ENCODE measurements at regions not wholly inside any gene's neighbourhood (a gene's known extent, or its start where the extent isn't known, plus 50 kb on each side); places are given as distances from the start of the nearest gene placed in this dataset.

DNA sequence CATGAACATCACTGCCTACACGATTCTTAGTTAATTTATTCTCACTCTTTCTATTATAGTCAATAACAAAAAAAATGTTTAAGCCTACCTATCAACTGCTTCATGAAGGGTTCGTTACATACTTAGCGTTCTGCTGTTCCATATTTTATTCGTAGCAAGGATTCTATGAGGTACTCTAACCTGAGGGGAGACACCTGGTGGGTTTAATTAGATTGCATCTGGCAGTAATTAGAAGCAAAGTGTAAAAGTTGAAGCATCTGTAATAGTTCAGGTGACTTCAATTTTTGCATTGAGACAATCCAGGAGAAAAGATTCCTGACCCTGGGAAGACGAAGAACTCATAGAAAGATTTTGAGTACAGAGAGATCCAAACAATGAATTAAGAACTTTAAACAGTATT is 1655.8 kb upstream of the TENM3 start:
- no peak overlapping the region for H3K9ac ChIP-seq (ENCODE audit: low read depth in 1 of 3, low read length in 3 of 3)
- H3K4me1 ChIP-seq (ENCODE audit: control insufficient read depth in 3 of 3, insufficient read depth in 3 of 3, low read length in 3 of 3), result no peaks in the 10 kb centered on the region
- no peak overlapping the region for H3K27ac ChIP-seq (ENCODE audit: low read depth, low read length)
- H3K36me3 ChIP-seq (ENCODE audit: control insufficient read depth in 3 of 3, insufficient read depth in 3 of 3, low read length in 3 of 3), result no peaks in the 10 kb centered on the region
- no peaks in the 10 kb centered on the region for H3K9me3 ChIP-seq (ENCODE audit: control insufficient read depth in 3 of 3, low read length in 3 of 3)
- H3K4me3 ChIP-seq (ENCODE audit: low read length in 3 of 3), result no peak overlapping the region
- no peaks in the 10 kb centered on the region for H3K27me3 ChIP-seq (ENCODE audit: control insufficient read depth in 3 of 3, insufficient read depth in 3 of 3, low read length in 3 of 3)

DNA sequence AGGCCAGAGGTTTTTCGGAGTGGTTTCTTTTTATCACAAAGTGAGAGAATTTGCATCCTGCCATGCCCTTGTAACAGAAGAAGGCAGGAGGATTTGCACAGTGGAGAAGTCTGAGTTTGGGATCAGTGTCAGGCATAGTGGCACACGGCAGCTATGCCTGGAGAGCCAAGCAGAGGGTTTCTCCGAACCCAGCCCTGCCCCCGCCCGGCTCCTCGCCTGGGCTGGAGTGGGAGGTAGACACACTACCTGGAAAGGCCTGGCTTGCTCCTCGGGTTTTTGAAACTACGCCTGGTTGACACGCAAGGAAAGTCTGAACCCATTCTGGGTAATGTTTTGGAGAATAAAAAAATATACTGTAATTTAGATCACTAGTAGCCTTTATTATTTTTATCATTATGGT is 1653.6 kb upstream of the TENM3 start:
- H3K9me3 ChIP-seq (ENCODE audit: control insufficient read depth in 3 of 3, low read length in 3 of 3), result no peaks in the 10 kb centered on the region
- H3K9ac ChIP-seq (ENCODE audit: low read depth in 1 of 3, low read length in 3 of 3), result no peak overlapping the region
- no peak overlapping the region for H3K27ac ChIP-seq (ENCODE audit: low read depth, low read length)
- no peaks in the 10 kb centered on the region for H3K4me1 ChIP-seq (ENCODE audit: control insufficient read depth in 3 of 3, insufficient read depth in 3 of 3, low read length in 3 of 3)
- H3K27me3 ChIP-seq (ENCODE audit: control insufficient read depth in 3 of 3, insufficient read depth in 3 of 3, low read length in 3 of 3), result no peaks in the 10 kb centered on the region
- H3K36me3 ChIP-seq (ENCODE audit: control insufficient read depth in 3 of 3, insufficient read depth in 3 of 3, low read length in 3 of 3), result no peaks in the 10 kb centered on the region
- no peak overlapping the region for H3K4me3 ChIP-seq (ENCODE audit: low read length in 3 of 3)

DNA sequence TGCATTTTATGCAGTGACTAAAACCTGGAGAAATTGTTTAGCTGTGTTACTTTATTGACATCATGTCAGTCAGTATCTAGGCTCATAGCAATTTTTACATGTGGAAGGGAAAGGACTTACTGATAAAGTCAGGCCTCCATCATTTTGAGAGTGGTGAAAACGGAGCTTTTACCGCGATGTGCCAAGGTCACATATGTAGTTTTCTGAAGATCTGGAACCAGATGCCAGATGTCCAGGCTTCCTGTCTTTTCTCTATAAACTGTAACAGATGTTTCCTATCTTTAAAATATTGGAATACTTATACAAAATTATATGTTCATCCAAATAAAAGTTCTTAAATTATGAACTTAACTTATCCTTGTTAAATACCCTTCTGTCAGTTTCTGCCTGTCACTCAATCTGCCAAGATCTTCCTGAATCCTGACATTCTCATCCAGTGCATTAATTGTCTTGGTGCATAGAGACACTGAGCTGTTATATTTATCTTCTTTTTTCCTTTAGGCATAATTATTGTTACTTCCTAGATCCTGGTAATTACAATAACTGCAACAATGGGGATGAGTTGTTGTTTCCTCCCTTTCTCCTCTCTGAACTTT is 1646.2 kb upstream of the TENM3 start:
- Histone ChIP-seq H3K36me3 (ENCODE audit: control insufficient read depth in 3 of 3, insufficient read depth in 3 of 3, low read length in 3 of 3) (no peaks in the 10 kb centered on the region), H3K9me3 (ENCODE audit: control insufficient read depth in 3 of 3, low read length in 3 of 3) (no peaks in the 10 kb centered on the region), H3K4me1 (ENCODE audit: control insufficient read depth in 3 of 3, insufficient read depth in 3 of 3, low read length in 3 of 3) (no peaks in the 10 kb centered on the region), H3K9ac (ENCODE audit: low read depth in 1 of 3, low read length in 3 of 3) (no peak overlapping the region), H3K4me3 (ENCODE audit: low read length in 3 of 3) (no peak overlapping the region), H3K27me3 (ENCODE audit: control insufficient read depth in 3 of 3, insufficient read depth in 3 of 3, low read length in 3 of 3) (no peaks in the 10 kb centered on the region), H3K27ac (ENCODE audit: low read depth, low read length) (no peak overlapping the region)

DNA sequence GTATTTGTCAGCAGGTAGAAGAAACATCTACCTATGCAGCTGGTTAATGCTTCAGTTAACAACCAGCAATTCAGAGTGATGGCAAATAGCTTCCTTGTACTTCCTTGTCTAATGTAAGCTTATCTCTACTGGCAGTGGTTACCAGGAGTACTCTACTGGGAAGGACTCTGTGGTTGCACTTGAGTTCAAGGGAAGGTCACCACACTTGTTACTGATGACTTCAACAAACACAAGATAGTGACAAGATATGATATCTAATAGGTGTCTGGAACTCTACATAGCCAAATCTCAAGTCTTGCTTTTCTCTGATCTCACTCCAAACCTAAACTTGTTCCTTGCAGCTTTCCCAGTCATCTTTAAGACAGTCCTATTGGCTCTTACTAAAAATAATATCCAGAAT is 1644.9 kb upstream of the TENM3 start:
- no peaks in the 10 kb centered on the region for H3K36me3 ChIP-seq (ENCODE audit: control insufficient read depth in 3 of 3, insufficient read depth in 3 of 3, low read length in 3 of 3)
- H3K4me1 ChIP-seq (ENCODE audit: control insufficient read depth in 3 of 3, insufficient read depth in 3 of 3, low read length in 3 of 3), result no peaks in the 10 kb centered on the region
- H3K27me3 ChIP-seq (ENCODE audit: control insufficient read depth in 3 of 3, insufficient read depth in 3 of 3, low read length in 3 of 3), result no peaks in the 10 kb centered on the region
- no peaks in the 10 kb centered on the region for H3K9me3 ChIP-seq (ENCODE audit: control insufficient read depth in 3 of 3, low read length in 3 of 3)
- no peak overlapping the region for H3K27ac ChIP-seq (ENCODE audit: low read depth, low read length)
- no peak overlapping the region for H3K4me3 ChIP-seq (ENCODE audit: low read length in 3 of 3)
- no peak overlapping the region for H3K9ac ChIP-seq (ENCODE audit: low read depth in 1 of 3, low read length in 3 of 3)

DNA sequence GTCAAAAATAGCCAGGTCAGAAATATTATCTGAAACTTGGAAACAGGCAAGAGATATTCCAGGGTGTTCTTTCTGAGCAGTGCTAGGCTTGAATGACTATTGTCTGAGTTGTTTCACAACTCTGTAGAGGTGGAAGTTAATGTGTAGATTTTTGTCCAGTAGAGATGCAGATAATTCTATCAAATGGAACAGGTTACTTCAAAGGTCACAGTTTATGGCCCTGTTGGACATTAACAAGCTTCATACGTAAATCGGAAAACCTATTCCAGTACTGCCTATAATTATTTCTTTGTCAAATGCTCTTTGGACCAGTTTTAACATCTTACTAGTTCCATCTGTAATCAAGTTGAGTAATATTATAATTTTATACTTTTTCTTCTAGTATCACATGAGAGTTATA is 1639.4 kb upstream of the TENM3 start:
- Histone ChIP-seq H3K27me3 (ENCODE audit: control insufficient read depth in 3 of 3, insufficient read depth in 3 of 3, low read length in 3 of 3) (no peaks in the 10 kb centered on the region), H3K4me3 (ENCODE audit: low read length in 3 of 3) (no peak overlapping the region), H3K9me3 (ENCODE audit: control insufficient read depth in 3 of 3, low read length in 3 of 3) (no peaks in the 10 kb centered on the region), H3K27ac (ENCODE audit: low read depth, low read length) (no peak overlapping the region), H3K9ac (ENCODE audit: low read depth in 1 of 3, low read length in 3 of 3) (no peak overlapping the region), H3K4me1 (ENCODE audit: control insufficient read depth in 3 of 3, insufficient read depth in 3 of 3, low read length in 3 of 3) (no peaks in the 10 kb centered on the region), H3K36me3 (ENCODE audit: control insufficient read depth in 3 of 3, insufficient read depth in 3 of 3, low read length in 3 of 3) (no peaks in the 10 kb centered on the region)

DNA sequence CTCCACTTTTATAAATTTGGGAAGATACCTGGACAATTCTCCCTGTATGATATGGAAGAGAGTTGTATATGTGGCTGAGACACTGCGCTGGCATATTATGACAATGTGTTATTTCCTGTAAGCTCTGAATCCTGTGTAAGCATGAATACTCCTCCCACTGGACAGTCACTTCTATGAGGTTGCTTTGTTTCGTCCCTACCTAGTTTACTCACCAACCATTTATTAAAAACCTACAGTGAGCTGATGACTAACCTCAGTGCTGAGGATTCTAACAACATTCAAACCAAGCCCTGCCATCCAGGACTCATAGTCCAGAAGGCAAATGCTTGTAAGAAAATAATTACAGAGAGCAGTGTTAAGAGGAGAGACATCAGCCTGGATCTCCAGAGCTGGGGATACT is 1632.9 kb upstream of the TENM3 start:
- no peaks in the 10 kb centered on the region for H3K36me3 ChIP-seq (ENCODE audit: control insufficient read depth in 3 of 3, insufficient read depth in 3 of 3, low read length in 3 of 3)
- H3K4me1 ChIP-seq (ENCODE audit: control insufficient read depth in 3 of 3, insufficient read depth in 3 of 3, low read length in 3 of 3), result no peaks in the 10 kb centered on the region
- H3K4me3 ChIP-seq (ENCODE audit: low read length in 3 of 3), result no peak overlapping the region
- H3K9ac ChIP-seq (ENCODE audit: low read depth in 1 of 3, low read length in 3 of 3), result no peak overlapping the region
- H3K27ac ChIP-seq (ENCODE audit: low read depth, low read length), result no peak overlapping the region
- H3K27me3 ChIP-seq (ENCODE audit: control insufficient read depth in 3 of 3, insufficient read depth in 3 of 3, low read length in 3 of 3), result no peaks in the 10 kb centered on the region
- H3K9me3 ChIP-seq (ENCODE audit: control insufficient read depth in 3 of 3, low read length in 3 of 3), result no peaks in the 10 kb centered on the region

DNA sequence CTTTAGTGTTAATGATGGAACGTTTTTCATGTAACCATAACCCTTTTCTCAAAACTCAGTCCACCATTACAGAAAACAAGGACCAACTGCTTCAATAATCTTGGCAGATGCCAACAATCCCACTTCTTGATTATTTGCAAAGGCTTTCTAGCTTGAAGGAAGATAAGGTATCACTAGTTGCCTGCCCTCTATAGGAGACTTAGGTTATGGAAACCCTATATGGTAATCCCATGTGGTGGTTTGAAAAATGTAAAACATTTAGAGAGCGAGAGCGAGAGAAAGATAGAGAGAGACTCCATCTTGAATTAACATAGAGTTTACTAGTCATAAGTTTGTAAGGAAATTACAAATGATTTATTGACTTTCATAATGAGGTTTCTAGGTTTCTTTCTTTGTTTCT is 1627.5 kb upstream of the TENM3 start:
- H3K4me3 ChIP-seq (ENCODE audit: low read length in 3 of 3), result no peak overlapping the region
- no peaks in the 10 kb centered on the region for H3K27me3 ChIP-seq (ENCODE audit: control insufficient read depth in 3 of 3, insufficient read depth in 3 of 3, low read length in 3 of 3)
- H3K36me3 ChIP-seq (ENCODE audit: control insufficient read depth in 3 of 3, insufficient read depth in 3 of 3, low read length in 3 of 3), result no peaks in the 10 kb centered on the region
- no peak overlapping the region for H3K9ac ChIP-seq (ENCODE audit: low read depth in 1 of 3, low read length in 3 of 3)
- H3K9me3 ChIP-seq (ENCODE audit: control insufficient read depth in 3 of 3, low read length in 3 of 3), result no peaks in the 10 kb centered on the region
- no peaks in the 10 kb centered on the region for H3K4me1 ChIP-seq (ENCODE audit: control insufficient read depth in 3 of 3, insufficient read depth in 3 of 3, low read length in 3 of 3)
- no peak overlapping the region for H3K27ac ChIP-seq (ENCODE audit: low read depth, low read length)

DNA sequence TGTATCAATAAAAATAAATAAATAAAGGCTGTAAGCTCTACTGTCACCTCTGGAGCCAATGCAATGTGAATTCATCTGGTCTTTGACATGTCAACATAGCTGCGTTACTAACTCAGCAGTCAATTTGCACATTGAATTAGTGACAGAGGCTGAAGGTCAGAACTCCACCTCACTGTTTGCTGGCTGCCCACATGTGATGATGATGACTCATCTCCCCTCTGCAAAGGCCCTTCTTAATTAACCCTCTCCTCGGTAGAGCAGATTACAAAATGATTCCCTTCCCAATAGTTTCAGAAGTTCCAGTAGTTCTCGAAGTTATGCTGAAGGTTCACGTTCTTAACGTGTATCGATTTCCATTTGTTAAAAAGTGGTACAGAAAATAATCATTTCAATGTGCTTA is 1626.0 kb upstream of the TENM3 start:
- Histone ChIP-seq H3K4me1 (ENCODE audit: control insufficient read depth in 3 of 3, insufficient read depth in 3 of 3, low read length in 3 of 3) (no peaks in the 10 kb centered on the region), H3K27me3 (ENCODE audit: control insufficient read depth in 3 of 3, insufficient read depth in 3 of 3, low read length in 3 of 3) (no peaks in the 10 kb centered on the region), H3K36me3 (ENCODE audit: control insufficient read depth in 3 of 3, insufficient read depth in 3 of 3, low read length in 3 of 3) (no peaks in the 10 kb centered on the region), H3K9ac (ENCODE audit: low read depth in 1 of 3, low read length in 3 of 3) (no peak overlapping the region), H3K27ac (ENCODE audit: low read depth, low read length) (no peak overlapping the region), H3K9me3 (ENCODE audit: control insufficient read depth in 3 of 3, low read length in 3 of 3) (no peaks in the 10 kb centered on the region), H3K4me3 (ENCODE audit: low read length in 3 of 3) (no peak overlapping the region)

DNA sequence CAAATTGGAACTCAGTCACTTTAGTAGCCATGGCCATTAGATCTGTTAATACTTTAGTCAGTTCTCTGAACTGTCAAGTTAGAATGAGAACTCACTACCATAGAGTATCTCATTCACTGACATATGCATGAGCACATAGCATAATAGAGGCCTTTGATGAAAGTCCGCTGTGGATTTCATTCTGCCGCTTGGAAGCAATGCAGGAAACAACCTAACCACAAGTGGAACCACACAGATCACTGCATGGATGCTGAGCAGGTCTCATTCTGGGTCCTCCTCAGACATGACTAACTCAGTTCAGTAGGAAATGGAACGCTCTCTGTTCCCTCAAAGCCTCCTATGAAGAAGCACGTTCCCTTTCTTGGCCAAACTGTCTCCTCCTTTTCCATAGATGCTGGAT is 1624.8 kb upstream of the TENM3 start:
- Histone ChIP-seq H3K9ac (ENCODE audit: low read depth in 1 of 3, low read length in 3 of 3) (no peak overlapping the region), H3K36me3 (ENCODE audit: control insufficient read depth in 3 of 3, insufficient read depth in 3 of 3, low read length in 3 of 3) (no peaks in the 10 kb centered on the region), H3K27ac (ENCODE audit: low read depth, low read length) (no peak overlapping the region), H3K27me3 (ENCODE audit: control insufficient read depth in 3 of 3, insufficient read depth in 3 of 3, low read length in 3 of 3) (no peaks in the 10 kb centered on the region), H3K4me1 (ENCODE audit: control insufficient read depth in 3 of 3, insufficient read depth in 3 of 3, low read length in 3 of 3) (no peaks in the 10 kb centered on the region), H3K4me3 (ENCODE audit: low read length in 3 of 3) (no peak overlapping the region), H3K9me3 (ENCODE audit: control insufficient read depth in 3 of 3, low read length in 3 of 3) (no peaks in the 10 kb centered on the region)

DNA sequence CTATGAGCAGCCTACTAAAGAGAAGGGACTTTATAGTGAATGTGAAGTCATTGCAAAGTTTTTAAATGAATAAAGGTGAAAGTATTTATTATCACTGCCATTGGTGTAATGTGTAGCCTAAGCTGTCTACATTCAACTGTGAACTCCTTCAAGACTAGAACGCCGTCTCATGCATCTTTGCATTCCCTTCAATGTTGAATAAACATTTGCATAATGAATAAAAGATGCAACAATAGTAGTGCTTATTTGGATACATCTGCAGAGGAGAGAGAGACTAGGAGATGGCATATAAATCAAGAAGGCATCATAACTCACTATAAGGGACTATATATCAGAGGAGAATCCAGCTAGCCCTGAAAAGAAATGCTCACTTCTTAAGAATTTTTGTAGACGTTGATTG is 1623.8 kb upstream of the TENM3 start:
- H3K36me3 ChIP-seq (ENCODE audit: control insufficient read depth in 3 of 3, insufficient read depth in 3 of 3, low read length in 3 of 3), result no peaks in the 10 kb centered on the region
- H3K4me1 ChIP-seq (ENCODE audit: control insufficient read depth in 3 of 3, insufficient read depth in 3 of 3, low read length in 3 of 3), result no peaks in the 10 kb centered on the region
- no peaks in the 10 kb centered on the region for H3K9me3 ChIP-seq (ENCODE audit: control insufficient read depth in 3 of 3, low read length in 3 of 3)
- H3K4me3 ChIP-seq (ENCODE audit: low read length in 3 of 3), result no peak overlapping the region
- no peak overlapping the region for H3K9ac ChIP-seq (ENCODE audit: low read depth in 1 of 3, low read length in 3 of 3)
- H3K27me3 ChIP-seq (ENCODE audit: control insufficient read depth in 3 of 3, insufficient read depth in 3 of 3, low read length in 3 of 3), result no peaks in the 10 kb centered on the region
- H3K27ac ChIP-seq (ENCODE audit: low read depth, low read length), result no peak overlapping the region

DNA sequence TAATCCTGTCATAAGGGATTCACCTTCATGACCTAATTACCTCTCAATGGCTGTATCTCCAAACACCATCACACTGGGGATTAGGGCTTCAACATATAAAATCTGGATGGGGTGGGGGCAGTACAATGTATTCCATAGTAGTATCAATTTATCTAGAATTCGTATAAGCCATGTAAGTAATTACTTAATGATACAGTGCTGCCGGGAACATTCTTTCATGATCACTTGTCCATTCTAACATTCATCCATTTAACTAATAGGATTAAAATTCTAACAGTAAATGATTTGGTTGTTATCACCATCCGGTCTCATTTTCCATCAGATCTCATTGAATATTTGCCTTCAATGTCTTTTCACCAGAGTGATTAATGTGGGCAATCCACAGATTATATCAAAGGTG is 1620.9 kb upstream of the TENM3 start:
- no peaks in the 10 kb centered on the region for H3K36me3 ChIP-seq (ENCODE audit: control insufficient read depth in 3 of 3, insufficient read depth in 3 of 3, low read length in 3 of 3)
- H3K9ac ChIP-seq (ENCODE audit: low read depth in 1 of 3, low read length in 3 of 3), result no peak overlapping the region
- H3K9me3 ChIP-seq (ENCODE audit: control insufficient read depth in 3 of 3, low read length in 3 of 3), result no peaks in the 10 kb centered on the region
- no peak overlapping the region for H3K4me3 ChIP-seq (ENCODE audit: low read length in 3 of 3)
- H3K4me1 ChIP-seq (ENCODE audit: control insufficient read depth in 3 of 3, insufficient read depth in 3 of 3, low read length in 3 of 3), result no peaks in the 10 kb centered on the region
- H3K27me3 ChIP-seq (ENCODE audit: control insufficient read depth in 3 of 3, insufficient read depth in 3 of 3, low read length in 3 of 3), result no peaks in the 10 kb centered on the region
- H3K27ac ChIP-seq (ENCODE audit: low read depth, low read length), result no peak overlapping the region

Data from skeletal muscle tissue (tissue), 3 donors.